HCT116 (cell line): ENCODE measurements at regions not wholly inside any gene's neighbourhood (a gene's known extent, or its start where the extent isn't known, plus 50 kb on each side); places are given as distances from the start of the nearest gene placed in this dataset.

Experiments used
- ATAC-seq: fragments of 200-7000 bp; cut with Tn5 transposase; 2 replicates; pipeline ENCODE4 v1.9.1; 2020; ENCODE audit warnings: mild to moderate bottlenecking, moderate library complexity
- BruUV-seq: library from RNA; stranded (reverse); fragments of 400-500 nt; replicated peaks from 2 replicates; lab custom pipeline; 2021; lab: Mats Ljungman, UMichigan
- CTCF ChIA-PET: fragments of 300-600 bp; sonication (Branson Sonifier 250); formaldehyde crosslinking; loops from one replicate; lab custom pipeline; 2021; ENCODE audit warnings: antibody characterized with exemption; lab: Charles Lee
- POLR2A ChIA-PET: fragments of 300-600, 350-600 bp; sonication (Branson Sonifier 250); formaldehyde crosslinking; loops from one replicate; lab custom pipeline; 2021; ENCODE audit warnings: antibody characterized with exemption; lab: Charles Lee
- RAD21 ChIA-PET, 2 experiments: fragments of 300-600 bp; sonication (Branson Sonifier 250); formaldehyde crosslinking; loops; one replicate each; lab custom pipeline; 2023; ENCODE audit warnings: low total read pairs in 2 of 2; ENCODE audit not compliant: uncharacterized antibody in 2 of 2, unreplicated experiment in 2 of 2, low non-redundant PET in 1 of 2; lab: Charles Lee
- DNase-seq: peaks from one replicate; pipeline ENCODE4 v3.0.0-alpha.2; 2010; ENCODE audit warnings: low read depth, low spot score
- H2AFZ ChIP-seq: fragments of 200-600 bp; shearing (Covaris generic), sonication (generic); 2 replicates; pipeline ENCODE4 v1.6.1; 2017; ENCODE audit warnings: low read depth, mixed run types, mixed read lengths, antibody characterized with exemption, low read length; ENCODE audit not compliant: poor library complexity, severe bottlenecking
- H3K27ac ChIP-seq: 2 replicates; pipeline ENCODE4 v1.5.1; 2012; ENCODE audit warnings: low read depth, low read length
- H3K27me3 ChIP-seq: fragments of 200-600 bp; sonication (generic); 2 replicates; pipeline ENCODE4 v1.6.1; 2016; ENCODE audit warnings: mixed run types, low read length, mixed read lengths; ENCODE audit not compliant: insufficient read depth
- H3K36me3 ChIP-seq, 2 experiments: fragments of 200-500 bp in 1 of 2; fragments of 200-600 bp in 1 of 2; sonication (Bioruptor generic) in 1 of 2; sonication (generic) in 1 of 2; 2 replicates each; pipeline versions ENCODE4 v1.5.1 to v1.6.1; 2014 to 2016; ENCODE audit warnings: low read length in 2 of 2, inconsistent platforms in 1 of 2, mixed read lengths in 1 of 2, mixed run types in 1 of 2; ENCODE audit not compliant: insufficient read depth in 2 of 2, control insufficient read depth in 1 of 2
- H3K4me1 ChIP-seq, 2 experiments: fragments of 200-600 bp in 1 of 2; sonication (generic) in 1 of 2; 2 replicates each; pipeline versions ENCODE4 v1.5.1 to v1.6.1; 2012 to 2017; ENCODE audit warnings: low read length in 2 of 2, inconsistent platforms in 1 of 2, mild to moderate bottlenecking in 1 of 2, mixed read lengths in 1 of 2, mixed run types in 1 of 2, moderate library complexity in 1 of 2; ENCODE audit not compliant: insufficient read depth in 2 of 2, control insufficient read depth in 1 of 2
- H3K4me2 ChIP-seq: fragments of 200-600 bp; sonication (generic); 2 replicates; pipeline ENCODE4 v1.6.1; 2017; ENCODE audit warnings: mixed run types, low read length, mixed read lengths
- H3K4me3 ChIP-seq, 2 experiments: fragments of 200-600 bp in 1 of 2; sonication (generic) in 1 of 2; replicated peaks in 1 of 2; 2 replicates each; pipeline ENCODE4 v1.5.1; 2011 to 2016; ENCODE audit warnings: low read length in 2 of 2, control low read depth in 1 of 2, low read depth in 1 of 2, mild to moderate bottlenecking in 1 of 2, mixed read lengths in 1 of 2, mixed run types in 1 of 2
- H3K79me2 ChIP-seq: fragments of 200-600 bp; sonication (generic); 2 replicates; pipeline ENCODE4 v1.6.1; 2017; ENCODE audit warnings: mild to moderate bottlenecking, mixed run types, low read length, moderate library complexity, mixed read lengths; ENCODE audit not compliant: insufficient read depth
- H3K9ac ChIP-seq: fragments of 200-600 bp; sonication (generic); 2 replicates; pipeline ENCODE4 v1.6.1; 2016; ENCODE audit warnings: low read length, mixed read lengths
- H3K9me2 ChIP-seq: fragments of 200-600 bp; sonication (generic), shearing (Covaris generic); 2 replicates; pipeline ENCODE4 v1.6.1; 2017; ENCODE audit warnings: mixed run types, mild to moderate bottlenecking, moderate library complexity; ENCODE audit not compliant: insufficient read depth
- H3K9me3 ChIP-seq, 2 experiments: fragments of 200-500 bp in 1 of 2; fragments of 200-600 bp in 1 of 2; sonication (Bioruptor generic) in 1 of 2; sonication (generic) in 1 of 2; 2 replicates each; pipeline ENCODE4 v1.6.1; 2014 to 2017; ENCODE audit warnings: low read length in 2 of 2, mixed read lengths in 2 of 2, inconsistent platforms in 1 of 2, low read depth in 1 of 2, mild to moderate bottlenecking in 1 of 2, mixed run types in 1 of 2, moderate library complexity in 1 of 2; ENCODE audit not compliant: control insufficient read depth in 1 of 2, insufficient read depth in 1 of 2
- H4K20me1 ChIP-seq: fragments of 200-600 bp; sonication (generic), shearing (Covaris generic); 2 replicates; pipeline ENCODE4 v1.6.1; 2017; ENCODE audit warnings: mixed run types, mild to moderate bottlenecking, moderate library complexity; ENCODE audit not compliant: insufficient read depth
- ELF1 ChIP-seq: IDR thresholded peaks from 2 replicates; pipeline ENCODE4 v1.6.1; 2012; ENCODE audit warnings: low read depth, borderline replicate concordance
- RAD21 ChIP-seq: IDR thresholded peaks from 2 replicates; pipeline ENCODE4 v1.6.1; 2012; ENCODE audit warnings: low read depth, mild to moderate bottlenecking
- SP1 ChIP-seq: IDR thresholded peaks from 2 replicates; pipeline ENCODE4 v1.6.1; 2012; ENCODE audit warnings: low read depth
- YY1 ChIP-seq: IDR thresholded peaks from 2 replicates; pipeline ENCODE4 v1.6.1; 2011; ENCODE audit warnings: low read length, low read depth, moderate library complexity, mild to moderate bottlenecking; ENCODE audit not compliant: insufficient replicate concordance; ENCODE audit errors: extremely low read depth
- intact Hi-C: fragments of 100-400 bp; cut with micrococcal nuclease; formaldehyde crosslinking; loops from 2 replicates; pipeline ENCODE4 v1.10.0; 2022
- TF ChIP-seq, protein P1 (sequence below): IDR thresholded peaks from 2 replicates; pipeline ENCODE4 v1.6.1; 2012; ENCODE audit warnings: low read depth
- TF ChIP-seq, protein P2 (sequence below): IDR thresholded peaks from 2 replicates; pipeline ENCODE4 v1.6.1; 2012

DNA sequence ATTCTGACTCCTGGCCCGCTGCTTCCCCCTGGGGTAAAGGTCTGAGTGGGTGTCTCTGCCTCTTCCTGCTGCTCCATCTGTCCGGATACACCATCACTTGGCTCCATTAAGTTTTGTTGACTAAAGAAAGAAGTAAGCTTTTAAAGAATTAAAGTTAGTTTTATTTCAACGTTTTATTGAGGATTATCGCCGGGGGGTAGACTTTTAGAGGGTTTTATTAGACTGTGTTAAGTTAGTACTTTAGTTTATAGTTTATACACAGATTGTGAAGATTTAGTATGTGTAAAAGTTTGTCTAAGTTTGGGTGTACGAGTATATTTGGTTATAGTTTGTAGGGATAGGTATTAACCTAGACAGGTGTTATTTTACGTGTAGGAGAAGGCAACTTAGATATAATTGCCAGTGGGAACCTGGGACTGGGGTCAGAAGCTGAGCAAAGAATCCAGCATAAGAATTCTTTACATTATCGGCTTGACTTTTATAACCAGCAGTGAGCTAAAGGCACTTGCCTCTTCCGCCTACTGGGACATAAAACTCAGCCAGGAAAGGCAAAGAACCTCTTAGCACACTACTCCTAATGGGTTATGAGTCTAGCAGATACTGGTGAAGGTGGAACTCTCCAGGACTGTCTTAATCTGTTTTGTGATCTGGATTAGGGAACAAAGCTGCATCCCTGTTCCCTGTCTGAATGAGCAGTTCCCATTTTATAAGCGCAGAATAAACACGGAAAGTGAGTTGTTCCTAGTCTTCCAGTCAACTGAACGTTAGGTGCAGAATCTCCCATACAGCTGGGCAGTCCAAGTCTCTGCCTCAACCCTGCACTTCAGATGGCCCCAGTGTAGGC is 131.3 kb downstream of the FAM43A start:
- DNase-seq (no peak), ATAC-seq (no peak)
- Histone ChIP-seq H2AFZ (no peak overlapping the region), H3K36me3 (no peaks in the 10 kb centered on the region), H3K27ac (no peak overlapping the region), H3K9ac (no peak overlapping the region), H3K9me3 (no peaks in the 10 kb centered on the region), H3K79me2 (no peaks in the 10 kb centered on the region), H3K4me3 (no peak overlapping the region), H3K4me1 (no peaks in the 10 kb centered on the region), H3K4me2 (no peak overlapping the region), H4K20me1 (no peaks in the 10 kb centered on the region), H3K9me2 (no peaks in the 10 kb centered on the region), H3K27me3 (peaks cover 4% of the 10 kb centered on the region; the same call in 1 of the 2 replicates)
- CTCF ChIA-PET, result no interaction called here
- intact Hi-C loops, result no loop called here
- POLR2A ChIA-PET, result no interaction called here
- RAD21 ChIA-PET, result no interaction called here
- BruUV-seq, result no TSS peak
- TF ChIP-seq, protein P1, sequence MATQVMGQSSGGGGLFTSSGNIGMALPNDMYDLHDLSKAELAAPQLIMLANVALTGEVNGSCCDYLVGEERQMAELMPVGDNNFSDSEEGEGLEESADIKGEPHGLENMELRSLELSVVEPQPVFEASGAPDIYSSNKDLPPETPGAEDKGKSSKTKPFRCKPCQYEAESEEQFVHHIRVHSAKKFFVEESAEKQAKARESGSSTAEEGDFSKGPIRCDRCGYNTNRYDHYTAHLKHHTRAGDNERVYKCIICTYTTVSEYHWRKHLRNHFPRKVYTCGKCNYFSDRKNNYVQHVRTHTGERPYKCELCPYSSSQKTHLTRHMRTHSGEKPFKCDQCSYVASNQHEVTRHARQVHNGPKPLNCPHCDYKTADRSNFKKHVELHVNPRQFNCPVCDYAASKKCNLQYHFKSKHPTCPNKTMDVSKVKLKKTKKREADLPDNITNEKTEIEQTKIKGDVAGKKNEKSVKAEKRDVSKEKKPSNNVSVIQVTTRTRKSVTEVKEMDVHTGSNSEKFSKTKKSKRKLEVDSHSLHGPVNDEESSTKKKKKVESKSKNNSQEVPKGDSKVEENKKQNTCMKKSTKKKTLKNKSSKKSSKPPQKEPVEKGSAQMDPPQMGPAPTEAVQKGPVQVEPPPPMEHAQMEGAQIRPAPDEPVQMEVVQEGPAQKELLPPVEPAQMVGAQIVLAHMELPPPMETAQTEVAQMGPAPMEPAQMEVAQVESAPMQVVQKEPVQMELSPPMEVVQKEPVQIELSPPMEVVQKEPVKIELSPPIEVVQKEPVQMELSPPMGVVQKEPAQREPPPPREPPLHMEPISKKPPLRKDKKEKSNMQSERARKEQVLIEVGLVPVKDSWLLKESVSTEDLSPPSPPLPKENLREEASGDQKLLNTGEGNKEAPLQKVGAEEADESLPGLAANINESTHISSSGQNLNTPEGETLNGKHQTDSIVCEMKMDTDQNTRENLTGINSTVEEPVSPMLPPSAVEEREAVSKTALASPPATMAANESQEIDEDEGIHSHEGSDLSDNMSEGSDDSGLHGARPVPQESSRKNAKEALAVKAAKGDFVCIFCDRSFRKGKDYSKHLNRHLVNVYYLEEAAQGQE, result no peak
- no peak for TF ChIP-seq YY1

DNA sequence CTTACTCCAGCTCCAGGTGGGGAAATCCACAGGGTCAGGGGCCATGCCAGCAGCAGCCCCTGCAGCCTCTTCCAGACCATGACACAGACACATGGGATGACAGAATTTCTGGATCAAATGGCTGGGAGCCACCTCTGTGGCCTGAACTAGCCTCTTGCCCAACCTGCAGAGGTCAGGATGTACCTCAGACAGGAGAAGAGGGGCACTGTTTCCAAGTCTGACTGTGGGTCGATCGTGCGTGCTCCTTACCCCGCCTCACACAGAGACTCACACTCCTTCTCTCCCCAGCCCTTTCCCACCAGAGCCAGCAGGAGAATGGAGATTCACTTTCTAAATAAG is 131.9 kb downstream of the FAM43A start:
- ChIA-PET POLR2A (no interaction called here), RAD21 (no interaction called here), CTCF (no interaction called here)
- H3K4me3 ChIP-seq, result no peak overlapping the region
- H3K36me3 ChIP-seq, result no peaks in the 10 kb centered on the region
- ATAC-seq (no peak), DNase-seq (no peak)
- TF ChIP-seq RAD21 (no peak), ELF1 (no peak), SP1 (no peak)
- TF ChIP-seq, protein P2, sequence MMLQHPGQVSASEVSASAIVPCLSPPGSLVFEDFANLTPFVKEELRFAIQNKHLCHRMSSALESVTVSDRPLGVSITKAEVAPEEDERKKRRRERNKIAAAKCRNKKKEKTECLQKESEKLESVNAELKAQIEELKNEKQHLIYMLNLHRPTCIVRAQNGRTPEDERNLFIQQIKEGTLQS, result no peak
- TF ChIP-seq, protein P1, result no peak
- H2AFZ ChIP-seq, result no peak overlapping the region
- no peaks in the 10 kb centered on the region for H3K9me2 ChIP-seq
- no peaks in the 10 kb centered on the region for H3K79me2 ChIP-seq
- H3K4me1 ChIP-seq, result no peaks in the 10 kb centered on the region
- H3K9me3 ChIP-seq, result no peaks in the 10 kb centered on the region
- H3K27ac ChIP-seq, result no peak overlapping the region
- no peaks in the 10 kb centered on the region for H4K20me1 ChIP-seq
- H3K4me2 ChIP-seq, result no peak overlapping the region
- no TSS peak for BruUV-seq
- intact Hi-C loops, result no loop called here
- peaks cover 4% of the 10 kb centered on the region; the same call in 1 of the 2 replicates for H3K27me3 ChIP-seq
- H3K9ac ChIP-seq, result no peak overlapping the region
